Spleen (tissue), 7 donors: ENCODE measurements at regions not wholly inside any gene's neighbourhood (a gene's known extent, or its start where the extent isn't known, plus 50 kb on each side); places are given as distances from the start of the nearest gene placed in this dataset.

Experiments
- CTCF ChIP-seq, 11 experiments: fragments of 200-600 bp in 7 of 11; fragments of 450-650 bp in 4 of 11; sonication (generic) in 4 of 11; IDR thresholded peaks in 8 of 11; conservative IDR thresholded peaks in 3 of 11; 1 replicate in 7 of 11; 2 replicates in 4 of 11; pipeline versions ENCODE4 v1.4.0 to v1.8.0; 2016 to 2021; ENCODE audit warnings: antibody characterized with exemption in 11 of 11, inconsistent platforms in 4 of 11, mild to moderate bottlenecking in 1 of 11
- POLR2A ChIP-seq, 3 donors: fragments of 450-650 bp; IDR thresholded peaks; one replicate each; pipeline ENCODE4 v1.5.1; 2017; ENCODE audit warnings: antibody characterized with exemption in 3 of 3, mild to moderate bottlenecking in 1 of 3
- POLR2AphosphoS5 ChIP-seq, 3 donors: sonication (generic); formaldehyde crosslinking; IDR thresholded peaks; one replicate each; pipeline ENCODE4 v1.5.1; 2017; ENCODE audit warnings: antibody characterized with exemption in 3 of 3
- donor health status: DM: no; HTN: no; CAD: no; lungs with moderate emphysema.
- donor health status: DM: no; HTN: no; CAD: no.
- donor health status: DM: no; HTN: no; CAD: no.

GRCh38 chr2:57479981-57480380 is 566.6 kb upstream of the VRK2 start:
- no peak for TF ChIP-seq CTCF (IDR thresholded peaks at IDR 0.05 in 8 of 11, conservative IDR thresholded peaks at IDR 0.05 in 3 of 11)
- TF ChIP-seq POLR2AphosphoS5 (IDR thresholded peaks at IDR 0.05) = no peak
- no peak for TF ChIP-seq POLR2A (IDR thresholded peaks at IDR 0.05)
